ENCODE measurements at regions not wholly inside any gene's neighbourhood (a gene's known extent, or its start where the extent isn't known, plus 50 kb on each side); places are given as distances from the start of the nearest gene placed in this dataset.

GRCh38 chrX:46301903-46302302 lies 243.3 kb downstream of the ZNF674 start:
- no peak for DNase-seq (ENCODE audit: low spot score)

DNA sequence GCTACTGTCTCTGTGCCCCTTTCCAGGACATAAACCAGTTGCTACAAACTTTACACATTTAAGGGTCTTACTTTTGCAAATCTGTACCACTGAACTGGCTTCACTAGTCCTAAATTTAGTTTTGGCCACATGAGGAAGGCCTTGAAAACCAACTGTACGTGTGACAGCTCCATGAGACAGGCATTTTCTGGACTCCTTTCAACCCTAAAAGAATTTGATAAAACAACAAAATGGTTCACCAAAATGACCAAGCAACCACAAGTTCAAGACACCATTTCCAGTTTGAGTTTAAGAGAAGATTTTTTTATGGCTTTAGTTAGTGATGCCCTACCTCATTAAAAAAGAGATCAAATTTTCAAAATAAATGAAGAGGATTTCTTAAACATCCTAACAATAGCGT lies 246.4 kb downstream of the ZNF674 start:
- DNase-seq (ENCODE audit: low spot score) = peak; percentile 43

- no peak for DNase-seq (ENCODE audit: low spot score)
These were observed 249.3 kb downstream of the ZNF674 start for GRCh38 chrX:46295963-46296362.

DNA sequence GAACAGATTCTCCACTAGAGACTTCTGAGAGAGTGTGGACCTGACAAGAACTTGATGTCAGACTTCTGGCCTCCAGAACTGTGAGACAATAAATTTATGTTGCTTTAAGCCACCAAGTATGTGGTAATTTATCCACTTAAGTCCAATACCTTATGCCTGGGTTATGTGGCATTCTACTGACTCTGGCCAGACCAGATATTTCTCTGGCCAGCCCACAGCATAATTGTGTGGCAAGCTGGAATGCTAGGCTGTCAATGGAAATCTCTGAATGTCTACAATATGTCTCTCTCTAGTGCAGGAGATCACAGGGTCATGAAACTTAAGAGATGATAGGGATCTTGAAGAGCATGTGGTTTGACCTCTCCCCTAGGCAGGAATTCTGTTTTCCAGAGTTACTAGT lies 251.0 kb downstream of the ZNF674 start:
- no peak for DNase-seq (ENCODE audit: low spot score)

- no peak for DNase-seq (ENCODE audit: low spot score)
These were observed 265.3 kb downstream of the ZNF674 start for GRCh38 chrX:46279925-46280313.

- DNase-seq (ENCODE audit: low spot score) = no peak
These were observed 265.9 kb downstream of the ZNF674 start for GRCh38 chrX:46279214-46279924.

- no peak for DNase-seq (ENCODE audit: low spot score)
These were observed 266.6 kb downstream of the ZNF674 start for GRCh38 chrX:46278572-46278971.

DNA sequence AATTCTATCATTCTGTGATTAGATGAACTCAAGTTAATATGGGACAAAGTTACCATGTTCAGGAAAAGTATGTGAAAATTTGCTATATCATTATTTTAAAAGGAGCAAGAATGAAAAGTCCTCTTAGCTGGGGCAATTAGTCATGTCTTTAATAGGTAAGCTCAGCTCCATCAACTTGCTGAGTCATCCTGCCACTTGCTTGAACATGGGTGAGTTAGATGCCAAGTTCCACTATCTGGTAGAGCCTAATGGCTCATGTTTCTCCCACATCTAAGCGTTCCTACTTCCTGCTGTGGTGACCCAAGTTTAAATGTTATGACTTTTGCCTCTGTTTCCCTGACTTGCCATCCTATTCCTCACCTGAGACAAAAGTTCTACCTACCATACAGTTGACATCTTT lies 276.8 kb downstream of the ZNF674 start:
- DNase-seq (ENCODE audit: low spot score) = no peak

DNA sequence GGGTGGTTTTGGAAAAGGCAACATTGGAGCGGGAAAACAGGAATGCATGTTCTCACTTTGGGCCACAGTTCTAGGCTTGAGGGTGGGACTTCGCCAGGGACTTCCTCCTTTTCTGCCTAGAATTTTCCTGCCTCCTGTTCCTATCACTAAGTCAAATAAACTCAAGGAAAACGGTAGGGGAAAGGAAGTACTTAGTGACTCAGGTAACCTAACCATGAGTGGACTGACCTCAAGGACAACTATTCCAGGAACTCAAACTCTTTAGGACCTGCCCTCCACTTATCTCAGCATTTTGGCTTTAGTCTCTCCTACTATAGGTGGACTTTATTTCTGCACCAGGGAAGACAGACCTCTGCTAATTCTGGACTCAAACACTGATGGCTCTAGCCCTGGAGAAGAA lies 281.7 kb downstream of the ZNF674 start:
- no peak for DNase-seq (ENCODE audit: low spot score)

GRCh38 chrX:46262304-46262703 lies 282.9 kb downstream of the ZNF674 start:
- DNase-seq (ENCODE audit: low spot score) = no peak

DNA sequence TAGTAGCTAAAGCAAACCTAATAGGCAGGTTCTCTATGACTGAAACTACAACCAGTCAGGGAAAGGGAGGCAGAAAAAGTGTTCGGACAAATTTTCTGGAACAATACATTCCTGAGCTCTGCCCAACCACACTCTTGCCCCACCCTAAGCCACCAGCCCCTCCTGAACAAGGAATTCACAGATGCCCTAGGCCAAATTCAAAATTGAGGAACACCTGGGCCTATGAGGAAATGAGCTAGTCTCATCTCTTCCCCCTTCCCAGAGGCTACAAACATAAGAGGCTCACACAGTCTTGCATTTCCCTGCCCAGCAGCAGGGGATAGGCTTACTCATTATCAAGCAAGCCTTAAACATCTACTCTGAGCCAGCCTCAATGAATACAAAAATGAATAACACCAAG lies 284.7 kb downstream of the ZNF674 start:
- DNase-seq (ENCODE audit: low spot score) = no peak

- DNase-seq (ENCODE audit: low spot score) = no peak
These were observed 286.9 kb downstream of the ZNF674 start for GRCh38 chrX:46258356-46258755.

DNA sequence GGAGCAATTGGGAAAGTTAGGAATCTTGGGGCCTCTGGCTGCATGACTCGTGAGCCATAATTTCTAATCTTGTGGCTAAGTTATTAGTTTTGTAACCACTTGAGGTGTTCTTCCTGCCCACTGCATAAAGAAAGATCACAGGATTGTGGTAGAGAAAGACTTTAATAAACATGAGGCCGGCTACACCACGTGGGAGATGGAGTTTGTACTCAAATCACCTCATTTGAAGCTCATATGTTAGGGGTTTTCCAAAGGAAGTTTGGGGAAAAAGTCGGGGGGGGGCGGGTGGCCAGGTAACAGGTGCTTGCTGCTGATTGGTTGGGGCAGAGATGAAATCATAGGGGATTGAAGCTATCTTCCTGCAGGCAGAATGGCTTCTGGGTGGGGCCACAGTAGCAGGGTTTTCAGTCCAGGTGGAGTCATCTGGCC lies 287.8 kb downstream of the ZNF674 start:
- DNase-seq (ENCODE audit: low spot score) = no peak

DNA sequence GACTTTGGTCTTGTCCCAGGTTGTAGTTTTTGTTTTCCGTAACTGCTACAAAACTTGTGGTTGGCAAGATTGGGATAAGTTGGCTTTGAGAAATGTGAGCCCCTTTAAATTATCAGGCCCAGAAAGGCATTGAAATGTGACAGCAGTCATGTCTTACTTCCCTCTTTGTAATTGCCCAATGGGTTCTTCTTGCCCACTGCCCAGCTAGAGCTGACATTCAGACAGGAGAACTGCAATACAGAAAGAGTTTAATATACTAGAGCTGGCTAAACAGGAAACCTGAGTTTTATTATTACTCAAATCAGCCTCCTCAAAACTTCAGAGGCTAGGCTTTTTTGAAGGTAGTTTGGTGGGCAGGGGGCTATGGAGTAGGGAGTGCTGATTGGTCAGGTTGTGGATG lies 288.3 kb downstream of the ZNF674 start:
- no peak for DNase-seq (ENCODE audit: low spot score)

- no peak for DNase-seq (ENCODE audit: low spot score)
These were observed 290.2 kb downstream of the ZNF674 start for GRCh38 chrX:46255046-46255445.

DNA sequence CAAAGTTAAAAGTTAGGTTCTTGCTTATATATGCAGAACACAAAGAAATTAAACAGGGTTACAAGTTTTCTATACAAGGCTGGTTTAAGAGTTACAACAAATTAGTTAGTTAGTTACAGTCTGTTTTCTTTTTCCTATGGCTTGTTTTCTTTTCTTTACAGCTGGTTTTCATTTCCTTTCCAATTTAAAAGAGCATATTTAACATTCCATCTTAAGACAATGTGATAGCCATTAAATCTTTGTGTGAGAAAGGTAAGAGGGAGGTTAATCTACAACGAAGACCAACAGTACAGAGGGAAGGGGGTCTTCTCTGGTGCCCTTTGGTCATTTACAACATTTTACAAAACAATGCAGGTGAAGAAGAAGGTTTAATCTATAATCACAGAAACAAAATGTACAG lies 290.6 kb downstream of the ZNF674 start:
- no peak for DNase-seq (ENCODE audit: low spot score)

GRCh38 chrX:46251755-46252154 lies 293.5 kb downstream of the ZNF674 start:
- peak; percentile 15 for DNase-seq (ENCODE audit: low spot score)

- no peak for DNase-seq (ENCODE audit: low spot score)
These were observed 295.1 kb downstream of the ZNF674 start for GRCh38 chrX:46250151-46250550.

DNA sequence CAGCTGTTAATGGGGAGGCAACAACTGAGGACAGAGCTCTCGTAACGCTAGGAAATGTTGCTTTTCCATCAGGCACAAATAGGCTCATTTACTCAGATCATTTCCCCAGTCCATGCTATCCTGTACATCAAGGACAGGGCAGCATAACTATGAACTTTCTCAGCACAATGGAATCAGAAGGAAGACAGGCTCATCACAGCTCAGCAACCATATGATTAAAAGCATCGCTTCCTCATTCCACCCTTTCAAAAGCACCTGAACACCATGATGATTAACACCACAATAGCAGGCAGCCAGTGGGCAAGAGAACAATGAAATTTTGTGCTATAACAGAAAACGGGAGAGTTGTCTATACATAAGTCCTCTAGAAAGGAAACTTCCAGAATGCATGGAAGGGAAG lies 297.8 kb downstream of the ZNF674 start:
- no peak for DNase-seq (ENCODE audit: low spot score)

- DNase-seq (ENCODE audit: low spot score) = no peak
These were observed 300.8 kb downstream of the ZNF674 start for GRCh38 chrX:46244451-46244850.

DNA sequence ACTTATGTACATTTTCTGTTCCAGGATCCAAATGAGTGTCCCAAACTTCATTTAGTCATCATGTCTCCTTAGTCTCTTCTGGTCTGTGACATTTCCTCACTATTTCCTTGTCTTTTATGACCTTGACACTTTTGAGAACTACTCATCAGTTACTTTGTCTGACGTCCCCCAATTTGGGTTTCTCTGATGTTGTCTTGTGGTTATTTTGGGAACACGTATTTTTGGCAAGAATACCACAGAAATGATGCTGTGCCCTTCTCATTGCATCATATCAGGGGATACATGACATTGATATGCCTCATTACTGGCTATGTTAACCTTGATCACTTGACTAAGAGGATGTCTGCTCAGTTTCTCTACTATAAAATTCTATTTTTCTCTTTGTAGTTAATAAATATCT lies 308.8 kb downstream of the ZNF674 start:
- DNase-seq (ENCODE audit: low spot score) = no peak

- DNase-seq (ENCODE audit: low spot score) = no peak
These were observed 309.4 kb downstream of the ZNF674 start for GRCh38 chrX:46235778-46236177.

DNA sequence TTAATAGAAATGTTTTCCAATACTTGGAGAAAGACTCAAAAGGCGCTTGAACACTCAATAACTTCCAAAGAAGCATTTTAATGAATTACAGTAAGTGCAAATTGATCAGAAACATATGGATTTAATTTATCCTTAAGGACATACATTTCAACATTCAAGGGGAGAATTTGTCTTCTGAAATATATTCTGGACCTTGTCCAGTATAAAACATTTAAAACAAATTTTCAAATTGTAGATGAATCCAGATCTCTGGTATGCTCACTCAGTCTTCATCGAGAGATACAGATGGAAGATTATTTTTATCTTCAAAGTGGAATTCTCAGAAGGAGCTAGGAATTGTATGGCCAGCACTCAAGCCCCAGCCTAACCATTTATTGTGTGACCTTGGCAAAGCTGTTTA lies 310.4 kb downstream of the ZNF674 start:
- DNase-seq (ENCODE audit: low spot score) = no peak

DNA sequence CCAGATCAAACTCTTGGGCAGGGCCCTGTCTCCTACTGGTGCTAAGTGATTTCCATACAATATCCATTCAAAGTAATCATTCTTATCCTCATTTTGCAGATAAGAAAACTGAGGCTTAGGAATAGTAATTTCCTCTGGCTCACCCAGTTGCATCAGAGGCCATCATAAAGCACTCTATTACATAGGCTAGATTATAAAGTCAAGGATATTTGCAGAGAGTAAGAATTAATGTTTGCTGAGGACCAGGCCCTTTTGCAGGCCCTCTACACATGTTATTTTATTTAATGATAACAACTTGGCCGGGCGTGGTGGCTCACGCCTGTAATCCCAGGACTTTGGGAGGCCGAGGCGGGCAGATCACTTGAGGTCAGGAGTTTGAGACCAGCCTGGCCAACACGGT lies 316.8 kb downstream of the ZNF674 start:
- no peak for DNase-seq (ENCODE audit: low spot score)

- no peak for DNase-seq (ENCODE audit: low spot score)
These were observed 318.8 kb downstream of the ZNF674 start for GRCh38 chrX:46226422-46226821.
